ENCODE measurements at regions not wholly inside any gene's neighbourhood (a gene's known extent, or its start where the extent isn't known, plus 50 kb on each side); places are given as distances from the start of the nearest gene placed in this dataset.
"Not testable (repeated sequence)": the region's sequence is repeated elsewhere in the genome, so short reads cannot be mapped to it uniquely, and the experiment has no call there.

GRCh38 chr17:43345515-43345914 lies 53.3 kb upstream of the ARL4D start:
- POLR2A ChIA-PET, result interaction anchor here (0.7 to 18.9 kb wide), 2 partner anchors 16 to 21 kb away, joined by 3 to 199 read pairs; no protein-coding TSS in a partner anchor
- CTCF ChIA-PET; ATAC-seq; H3K27ac Mint-ChIP-seq; H3K4me3 Mint-ChIP-seq; DNase-seq; H3K27me3 Mint-ChIP-seq; intact Hi-C loops (cut with micrococcal nuclease): not testable (repeated sequence)
- peaks cover 27% of the 10 kb centered on the region for H3K36me3 Mint-ChIP-seq (ENCODE audit: low read depth)
- peaks cover 30% of the 10 kb centered on the region for H3K4me1 Mint-ChIP-seq (ENCODE audit: low read depth)
- peaks cover 28% of the 10 kb centered on the region for H3K9me3 Mint-ChIP-seq

DNA sequence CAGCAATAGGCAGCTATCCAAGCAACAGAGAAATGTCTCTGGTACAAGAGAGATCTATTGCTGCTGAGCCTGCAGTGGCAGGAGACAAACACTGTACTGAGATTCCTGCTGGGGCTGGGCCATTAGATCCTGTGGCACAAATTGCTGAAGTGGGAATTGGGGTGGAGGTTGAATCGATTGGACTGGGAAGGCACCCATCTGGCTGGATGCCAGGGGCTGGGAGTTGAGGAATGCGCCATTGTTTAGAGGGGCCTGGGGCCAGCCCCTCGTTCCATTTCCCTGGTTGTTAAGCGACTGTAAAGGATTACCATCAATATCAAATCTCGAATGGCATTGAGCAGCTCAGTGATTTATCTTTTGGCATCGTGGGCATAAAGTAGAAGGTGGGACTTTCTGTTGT lies 54.1 kb upstream of the ARL4D start:
- Mint-ChIP-seq H3K27ac (no peak overlapping the region), H3K27me3 (peaks cover 4% of the 10 kb centered on the region), H3K36me3 (ENCODE audit: low read depth) (peaks cover 24% of the 10 kb centered on the region), H3K4me3 (no peak overlapping the region), H3K4me1 (ENCODE audit: low read depth) (peaks cover 30% of the 10 kb centered on the region), H3K9me3 (peaks cover 25% of the 10 kb centered on the region)
- DNase-seq, result no peak
- intact Hi-C loops (cut with micrococcal nuclease), result no loop called here
- CTCF ChIA-PET, result no interaction called here
- TF ChIP-seq, protein P1, sequence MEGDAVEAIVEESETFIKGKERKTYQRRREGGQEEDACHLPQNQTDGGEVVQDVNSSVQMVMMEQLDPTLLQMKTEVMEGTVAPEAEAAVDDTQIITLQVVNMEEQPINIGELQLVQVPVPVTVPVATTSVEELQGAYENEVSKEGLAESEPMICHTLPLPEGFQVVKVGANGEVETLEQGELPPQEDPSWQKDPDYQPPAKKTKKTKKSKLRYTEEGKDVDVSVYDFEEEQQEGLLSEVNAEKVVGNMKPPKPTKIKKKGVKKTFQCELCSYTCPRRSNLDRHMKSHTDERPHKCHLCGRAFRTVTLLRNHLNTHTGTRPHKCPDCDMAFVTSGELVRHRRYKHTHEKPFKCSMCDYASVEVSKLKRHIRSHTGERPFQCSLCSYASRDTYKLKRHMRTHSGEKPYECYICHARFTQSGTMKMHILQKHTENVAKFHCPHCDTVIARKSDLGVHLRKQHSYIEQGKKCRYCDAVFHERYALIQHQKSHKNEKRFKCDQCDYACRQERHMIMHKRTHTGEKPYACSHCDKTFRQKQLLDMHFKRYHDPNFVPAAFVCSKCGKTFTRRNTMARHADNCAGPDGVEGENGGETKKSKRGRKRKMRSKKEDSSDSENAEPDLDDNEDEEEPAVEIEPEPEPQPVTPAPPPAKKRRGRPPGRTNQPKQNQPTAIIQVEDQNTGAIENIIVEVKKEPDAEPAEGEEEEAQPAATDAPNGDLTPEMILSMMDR (IDR thresholded peaks at IDR 0.05), result no peak
- POLR2A ChIA-PET, result interaction anchor here (0.7 to 18.9 kb wide), 5 partner anchors 12 to 29 kb away, joined by 3 to 199 read pairs (median 5); no protein-coding TSS in a partner anchor
- ATAC-seq, result no peak

DNA sequence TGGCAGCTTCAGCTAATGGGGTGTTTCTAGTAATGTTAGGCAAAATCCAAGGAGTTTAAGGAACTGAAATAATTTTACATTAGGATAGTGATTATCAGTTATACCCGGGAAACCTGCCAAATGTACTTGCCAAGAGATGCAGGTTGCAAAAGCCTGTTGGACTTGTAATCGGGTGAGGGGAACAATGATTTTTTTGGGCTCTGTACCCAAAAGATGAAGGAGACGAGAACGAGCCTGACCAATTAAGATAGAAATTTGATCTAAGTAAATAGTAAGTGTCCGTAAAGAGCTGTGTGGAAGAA lies 56.3 kb upstream of the ARL4D start:
- no peak for ATAC-seq
- Mint-ChIP-seq H3K36me3 (ENCODE audit: low read depth) (peaks cover 9% of the 10 kb centered on the region), H3K4me3 (no peak overlapping the region), H3K27me3 (peaks cover 4% of the 10 kb centered on the region), H3K27ac (peak overlapping the region; percentile 94), H3K9me3 (peaks cover 8% of the 10 kb centered on the region), H3K4me1 (ENCODE audit: low read depth) (peaks cover 39% of the 10 kb centered on the region)
- intact Hi-C loops (cut with micrococcal nuclease), result no loop called here
- DNase-seq, result no peak
- ChIA-PET CTCF (interaction anchor here (0.8 to 2.4 kb wide), 5 partner anchors 9 to 141 kb away, joined by 3 to 14 read pairs (median 4); partner anchors contain the start of gene DHX8), POLR2A (interaction anchor here (1.0 to 18.9 kb wide), 9 partner anchors 8 to 142 kb away, joined by 3 to 199 read pairs (median 8); partner anchors contain the start of genes ARL4D and DHX8)
- TF ChIP-seq, protein P1 (IDR thresholded peaks at IDR 0.05), result no peak

DNA sequence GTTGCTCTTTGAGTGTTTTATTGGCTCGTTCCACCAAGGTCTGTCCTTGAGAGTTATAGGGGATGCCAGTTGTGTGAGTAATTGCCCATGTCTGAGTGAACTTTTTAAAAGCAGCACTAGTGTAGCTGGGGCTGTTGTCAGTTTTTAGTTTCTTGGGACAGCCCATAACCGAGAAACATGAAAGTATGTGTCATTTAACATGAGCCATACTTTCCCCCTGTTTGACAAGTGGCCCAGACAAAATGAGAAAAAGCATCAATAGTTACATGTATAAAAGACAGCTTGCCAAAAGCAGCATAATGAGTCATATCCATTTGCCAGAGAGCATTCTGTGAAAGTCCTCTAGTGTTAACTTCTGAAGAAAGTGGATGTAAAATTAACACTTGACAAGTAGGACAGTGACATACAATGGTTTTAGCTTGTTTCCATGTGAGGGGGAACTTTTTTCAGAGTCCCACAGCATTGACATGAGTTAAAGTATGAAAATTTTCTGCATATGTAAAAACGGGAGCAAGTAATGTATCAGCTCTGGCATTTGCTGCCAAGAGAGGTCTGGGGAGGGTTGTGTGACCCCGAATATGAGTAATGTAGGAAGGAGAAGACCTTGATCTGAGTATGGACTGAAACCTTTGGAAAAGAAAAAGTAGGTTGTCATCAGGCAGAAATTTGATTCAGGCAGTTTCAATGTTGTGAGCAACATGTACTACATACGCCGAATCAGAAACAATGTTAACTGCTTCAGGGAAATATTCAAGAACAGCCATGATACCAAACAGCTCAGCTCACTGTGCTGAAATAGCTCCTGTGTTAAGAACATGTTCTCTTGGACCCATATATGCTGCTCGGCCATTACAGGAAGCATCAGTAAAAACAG lies 56.8 kb upstream of the ARL4D start:
- Mint-ChIP-seq H3K36me3 (ENCODE audit: low read depth) (peaks cover 3% of the 10 kb centered on the region), H3K4me3 (peak overlapping the region; percentile 13), H3K27me3 (peaks cover 4% of the 10 kb centered on the region), H3K27ac (peak overlapping the region; percentile 94), H3K4me1 (ENCODE audit: low read depth) (peaks cover 39% of the 10 kb centered on the region), H3K9me3 (peaks cover 3% of the 10 kb centered on the region)
- DNase-seq (peak; percentile 67), ATAC-seq (peak; percentile 90)
- ChIA-PET POLR2A (interaction anchor here (0.8 to 18.9 kb wide), 10 partner anchors 9 to 142 kb away, joined by 3 to 199 read pairs (median 8); partner anchors contain the start of genes ARL4D and DHX8), CTCF (interaction anchor here (0.8 to 2.4 kb wide), 6 partner anchors 8 to 142 kb away, joined by 3 to 14 read pairs (median 4); partner anchors contain the start of gene DHX8)
- intact Hi-C loops (cut with micrococcal nuclease), result no loop called here
- TF ChIP-seq, protein P1 (IDR thresholded peaks at IDR 0.05), result no peak

DNA sequence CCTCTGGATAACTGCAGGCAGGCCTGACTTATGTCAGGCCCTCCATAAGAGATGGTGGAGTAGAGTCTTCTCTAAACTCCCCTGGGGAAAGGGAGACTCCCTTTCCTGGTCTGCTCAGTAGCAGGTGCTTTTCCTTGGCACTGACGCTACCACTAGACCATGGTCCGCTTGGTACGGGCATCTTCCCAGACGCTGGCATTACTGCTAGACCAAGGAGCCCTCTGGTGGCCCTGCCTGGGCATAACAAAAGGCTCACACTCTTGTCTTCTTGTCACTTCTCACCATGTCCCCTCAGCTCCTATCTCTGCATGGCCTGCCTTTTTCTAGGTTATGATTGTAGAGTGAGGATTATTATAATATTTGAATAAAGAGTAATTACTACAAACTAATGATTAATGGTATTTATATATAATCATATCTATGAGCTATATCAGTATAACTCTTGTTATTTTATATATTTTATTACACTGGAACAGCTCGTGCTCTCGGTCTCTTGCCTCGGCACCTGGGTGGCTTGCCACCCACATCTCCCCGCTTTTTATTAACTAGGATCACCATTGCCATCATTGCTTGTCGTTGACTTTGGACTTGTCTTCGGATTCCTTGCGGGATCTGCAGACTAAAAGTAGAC lies 59.8 kb upstream of the ARL4D start:
- no peaks in the 10 kb centered on the region for H3K36me3 Mint-ChIP-seq (ENCODE audit: low read depth)
- DNase-seq (peak; percentile 83), ATAC-seq (no peak)
- H3K27me3 Mint-ChIP-seq, result no peaks in the 10 kb centered on the region
- TF ChIP-seq, protein P1 (IDR thresholded peaks at IDR 0.05), result peak; percentile 88
- POLR2A ChIA-PET, result interaction anchor here (0.7 to 18.9 kb wide), 6 partner anchors 18 to 768 kb away, joined by 4 to 199 read pairs (median 6); no protein-coding TSS in a partner anchor
- H3K27ac Mint-ChIP-seq, result no peak overlapping the region
- CTCF ChIA-PET, result interaction anchor here (0.7 to 2.1 kb wide), 14 partner anchors 9 to 315 kb away, joined by 3 to 14 read pairs (median 4); partner anchors contain the start of gene DHX8
- intact Hi-C loops (cut with micrococcal nuclease), result no loop called here
- H3K4me1 Mint-ChIP-seq (ENCODE audit: low read depth), result peaks cover 41% of the 10 kb centered on the region
- no peaks in the 10 kb centered on the region for H3K9me3 Mint-ChIP-seq
- H3K4me3 Mint-ChIP-seq, result no peak overlapping the region
